Suprapubic skin (tissue), 3 donors: ENCODE measurements at regions not wholly inside any gene's neighbourhood (a gene's known extent, or its start where the extent isn't known, plus 50 kb on each side); places are given as distances from the start of the nearest gene placed in this dataset.

Experiments
- POLR2A ChIP-seq, 2 donors: fragments of 450-650 bp; IDR thresholded peaks; one replicate each; pipeline ENCODE4 v1.6.1; 2017; ENCODE audit warnings: antibody characterized with exemption in 2 of 2, mild to moderate bottlenecking in 2 of 2, moderate library complexity in 2 of 2
- TF ChIP-seq, protein P1 (sequence below), 2 donors: fragments of 200-600 bp in 1 of 2; fragments of 450-650 bp in 1 of 2; sonication (generic) in 1 of 2; IDR thresholded peaks; one replicate each; pipeline ENCODE4 v1.5.1; 2016 to 2019; ENCODE audit warnings: antibody characterized with exemption in 2 of 2, mild to moderate bottlenecking in 1 of 2, moderate library complexity in 1 of 2

DNA sequence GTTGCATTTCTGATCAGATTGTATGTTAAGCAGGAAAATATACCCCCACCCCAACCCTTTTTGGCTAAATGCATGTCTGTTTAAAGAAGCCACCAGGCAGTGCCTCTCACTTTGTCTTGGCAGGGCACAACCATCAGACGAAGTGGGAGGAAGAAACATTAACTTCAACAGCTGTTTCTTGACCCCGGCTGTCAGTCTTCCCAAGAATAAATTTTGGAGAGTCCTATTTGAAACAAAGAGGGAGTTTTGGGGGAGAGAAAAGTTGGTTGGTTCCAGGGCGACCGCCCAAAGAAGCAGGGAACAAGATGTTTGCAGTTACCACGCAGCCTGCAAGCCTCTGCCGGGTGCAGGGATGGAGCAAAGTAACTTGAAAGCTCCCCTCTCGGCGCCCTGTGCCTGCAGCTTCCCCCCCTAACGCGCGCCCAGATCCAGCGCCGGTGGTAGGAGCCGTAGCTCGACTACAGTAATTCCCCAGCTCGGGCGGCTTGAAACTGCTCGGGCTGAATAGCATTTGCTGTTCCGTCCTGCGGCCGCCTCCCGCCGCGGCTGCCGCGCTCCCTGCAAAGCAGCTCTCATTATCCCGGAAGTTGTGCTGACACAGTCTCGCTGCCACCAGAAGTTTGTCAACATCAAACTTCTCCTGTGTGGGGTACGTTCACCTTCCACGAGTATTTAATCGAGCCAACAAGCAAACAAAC is 100.7 kb upstream of the SSBP2 start:
- TF ChIP-seq, protein P1, sequence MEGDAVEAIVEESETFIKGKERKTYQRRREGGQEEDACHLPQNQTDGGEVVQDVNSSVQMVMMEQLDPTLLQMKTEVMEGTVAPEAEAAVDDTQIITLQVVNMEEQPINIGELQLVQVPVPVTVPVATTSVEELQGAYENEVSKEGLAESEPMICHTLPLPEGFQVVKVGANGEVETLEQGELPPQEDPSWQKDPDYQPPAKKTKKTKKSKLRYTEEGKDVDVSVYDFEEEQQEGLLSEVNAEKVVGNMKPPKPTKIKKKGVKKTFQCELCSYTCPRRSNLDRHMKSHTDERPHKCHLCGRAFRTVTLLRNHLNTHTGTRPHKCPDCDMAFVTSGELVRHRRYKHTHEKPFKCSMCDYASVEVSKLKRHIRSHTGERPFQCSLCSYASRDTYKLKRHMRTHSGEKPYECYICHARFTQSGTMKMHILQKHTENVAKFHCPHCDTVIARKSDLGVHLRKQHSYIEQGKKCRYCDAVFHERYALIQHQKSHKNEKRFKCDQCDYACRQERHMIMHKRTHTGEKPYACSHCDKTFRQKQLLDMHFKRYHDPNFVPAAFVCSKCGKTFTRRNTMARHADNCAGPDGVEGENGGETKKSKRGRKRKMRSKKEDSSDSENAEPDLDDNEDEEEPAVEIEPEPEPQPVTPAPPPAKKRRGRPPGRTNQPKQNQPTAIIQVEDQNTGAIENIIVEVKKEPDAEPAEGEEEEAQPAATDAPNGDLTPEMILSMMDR (IDR thresholded peaks at IDR 0.05) = no peak
- TF ChIP-seq POLR2A (IDR thresholded peaks at IDR 0.05) = no peak
